22Rv1 (cell line): ENCODE measurements at regions not wholly inside any gene's neighbourhood (a gene's known extent, or its start where the extent isn't known, plus 50 kb on each side); places are given as distances from the start of the nearest gene placed in this dataset.

Source experiments
- CTCF ChIP-seq: fragments of 450-650 bp; IDR thresholded peaks from 2 replicates; pipeline ENCODE4 v1.5.1; 2017; ENCODE audit warnings: mild to moderate bottlenecking
- ZFX ChIP-seq: fragments of 450-650 bp; IDR thresholded peaks from 2 replicates; pipeline ENCODE4 v1.6.1; 2017; ENCODE audit warnings: antibody characterized with exemption, borderline replicate concordance

DNA sequence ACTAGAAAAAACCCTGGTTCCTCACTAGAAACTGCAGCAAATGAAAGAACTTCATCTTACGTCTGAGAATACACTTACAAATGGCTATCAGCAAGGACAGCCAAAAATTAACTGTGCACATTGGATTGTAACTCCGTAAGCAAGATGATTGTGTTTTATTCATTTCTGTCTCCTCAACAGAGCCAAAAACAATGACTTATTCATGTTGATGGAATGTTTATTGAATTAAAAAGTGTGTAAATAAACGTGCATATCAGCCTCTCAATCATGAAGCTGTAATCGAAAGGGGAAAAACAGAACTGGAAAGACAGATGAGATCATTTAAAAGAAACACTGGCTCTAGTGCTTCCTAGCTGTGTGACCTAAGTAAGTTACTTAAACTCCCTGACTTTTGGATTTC, 307.5 kb upstream of the ZC3H12C start:
- TF ChIP-seq ZFX (no peak), CTCF (no peak)
